ELR (cell line): ENCODE measurements at regions not wholly inside any gene's neighbourhood (a gene's known extent, or its start where the extent isn't known, plus 50 kb on each side); places are given as distances from the start of the nearest gene placed in this dataset.
A peak's percentile ranks its signal among the peaks of the same experiment; 100 is the strongest.
"Not testable (repeated sequence)": the region's sequence is repeated elsewhere in the genome, so short reads cannot be mapped to it uniquely, and the experiment has no call there.

Source experiments
- DNase-seq: peaks from one replicate; pipeline ENCODE4 v3.0.0-alpha.2; 2015; ENCODE audit warnings: low read depth

DNA sequence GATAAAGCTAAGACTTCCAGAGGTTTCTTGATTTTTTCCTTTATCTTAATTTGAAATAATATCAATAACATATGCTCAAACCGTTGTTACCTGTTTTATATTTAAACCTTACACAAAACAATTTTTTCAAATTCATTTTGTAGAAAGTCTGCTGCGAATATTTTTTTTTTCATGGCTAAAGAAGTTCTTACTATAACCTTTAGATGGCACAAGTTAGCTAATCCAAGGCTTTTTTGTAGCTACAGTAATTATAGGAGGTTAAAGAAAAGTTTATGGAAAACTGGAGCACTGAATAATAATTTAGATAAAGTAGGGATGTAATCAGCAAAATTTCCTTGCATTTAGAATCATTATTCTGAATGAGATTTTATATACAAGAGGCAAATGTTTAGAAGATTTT, 78.0 kb upstream of the PNPT1 start:
- peak; percentile 78 for DNase-seq

DNA sequence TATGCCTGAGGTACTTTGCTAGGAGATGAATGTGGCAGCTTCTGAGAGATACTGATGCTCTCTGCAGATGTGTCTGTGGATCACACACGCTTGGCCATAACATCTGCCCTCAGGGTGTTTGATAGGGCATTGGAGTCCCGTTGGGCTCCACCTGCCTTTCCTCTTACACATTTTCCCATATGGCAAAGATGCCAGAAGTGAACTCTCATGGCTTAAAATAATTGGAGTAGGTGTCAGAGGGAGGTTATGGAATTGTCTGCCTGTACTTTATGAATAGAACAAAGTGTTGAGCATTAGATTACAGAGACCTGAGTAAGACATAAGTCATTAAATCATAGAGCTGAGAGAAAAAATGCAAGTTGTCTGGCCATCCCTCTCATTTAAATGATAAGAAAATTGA, 75.3 kb upstream of the PNPT1 start:
- DNase-seq = peak; percentile 11

DNA sequence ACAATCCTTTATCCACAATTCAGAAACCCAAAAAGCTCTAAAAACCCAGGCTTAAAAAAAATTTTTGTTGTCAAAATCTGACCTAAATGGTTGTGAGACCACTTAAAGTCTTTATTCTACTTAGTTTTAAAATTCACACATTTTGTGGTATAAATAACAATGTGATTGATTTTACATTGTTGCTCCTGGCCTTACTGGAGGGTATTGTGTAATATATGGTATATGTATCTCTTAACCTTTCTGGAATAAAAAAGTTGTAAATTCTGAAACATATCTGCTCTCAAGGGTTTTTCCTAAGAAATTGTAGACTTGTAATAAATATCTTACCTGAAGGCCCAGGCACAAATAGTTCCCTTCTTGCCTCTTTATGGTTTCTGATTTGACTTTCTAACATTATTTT, 73.3 kb upstream of the PNPT1 start:
- DNase-seq = no peak

DNA sequence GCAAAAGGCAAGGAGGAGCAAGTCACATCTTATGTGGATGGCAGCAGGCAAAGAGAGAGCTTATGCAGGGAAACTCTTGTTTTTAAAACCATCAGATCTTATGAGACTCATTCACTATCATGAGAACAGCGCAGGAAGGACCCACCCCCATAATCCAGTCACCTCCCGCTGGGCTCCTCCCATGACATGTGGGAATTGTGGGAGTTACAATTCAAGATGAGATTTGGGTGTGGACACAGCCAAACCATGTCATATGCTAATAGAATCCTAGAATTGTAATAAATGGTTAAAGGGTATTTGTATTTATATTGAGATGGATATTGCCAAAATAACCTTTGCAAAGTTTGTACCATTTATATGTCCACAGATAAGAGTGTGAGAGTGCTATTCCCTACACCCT, 72.1 kb upstream of the PNPT1 start:
- DNase-seq = not testable (repeated sequence)

DNA sequence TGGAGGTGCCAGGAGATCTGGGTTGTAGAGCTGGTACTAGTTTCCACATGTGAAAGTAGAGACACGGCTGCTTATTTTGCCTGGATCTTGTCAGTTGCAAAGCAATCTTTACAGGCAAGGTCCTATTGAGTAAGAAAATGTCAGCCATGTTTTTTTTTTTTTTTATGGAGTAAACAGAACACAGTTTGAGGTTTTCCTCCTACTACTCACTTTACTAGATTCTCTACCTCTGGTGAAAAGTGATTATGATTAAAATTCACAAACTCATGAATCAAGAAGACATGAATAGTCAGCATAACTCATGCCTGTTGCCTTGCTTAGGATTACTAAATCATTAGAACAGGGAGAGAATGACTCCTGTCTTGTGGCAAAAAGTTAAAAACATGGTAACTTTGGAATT, 70.1 kb upstream of the PNPT1 start:
- no peak for DNase-seq

DNA sequence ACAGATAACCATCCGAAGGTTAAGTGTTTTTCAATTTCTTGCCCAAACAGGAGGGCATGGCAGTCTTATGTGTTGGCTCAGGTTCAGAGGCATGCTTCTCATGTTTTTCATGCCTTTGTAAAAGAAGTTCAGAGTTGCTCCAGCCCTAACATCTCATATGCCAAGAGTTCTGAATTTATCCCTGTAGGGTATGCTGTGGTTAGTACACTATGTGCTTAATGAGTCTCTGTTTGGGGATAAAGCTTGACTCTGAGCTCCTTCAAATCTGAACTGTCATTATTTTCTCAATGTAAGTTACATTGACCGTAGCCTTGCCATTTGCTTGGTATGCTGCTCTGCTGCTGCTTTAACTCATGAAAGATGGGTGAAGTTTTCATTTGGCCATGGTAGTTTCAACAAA, 67.9 kb upstream of the PNPT1 start:
- no peak for DNase-seq

DNA sequence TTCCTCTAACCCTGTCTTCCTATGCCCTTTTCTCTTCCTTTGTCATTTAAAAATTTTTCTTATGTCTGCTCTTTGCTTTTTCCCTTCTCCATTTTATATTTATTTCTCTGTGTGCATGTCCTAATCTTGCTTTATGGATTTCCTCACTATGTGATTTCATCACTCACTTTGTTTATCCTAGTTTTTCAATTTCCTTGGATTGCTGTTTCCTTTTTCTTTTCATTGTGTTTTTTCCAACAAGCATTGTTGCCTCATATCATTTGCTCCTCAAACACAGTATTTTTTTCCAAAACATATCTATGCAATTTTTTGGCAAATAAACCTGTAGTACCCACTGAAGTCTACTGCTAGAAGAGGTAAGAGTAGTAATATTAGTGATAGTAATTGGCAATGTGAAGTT, 67.4 kb upstream of the PNPT1 start:
- DNase-seq = no peak

DNA sequence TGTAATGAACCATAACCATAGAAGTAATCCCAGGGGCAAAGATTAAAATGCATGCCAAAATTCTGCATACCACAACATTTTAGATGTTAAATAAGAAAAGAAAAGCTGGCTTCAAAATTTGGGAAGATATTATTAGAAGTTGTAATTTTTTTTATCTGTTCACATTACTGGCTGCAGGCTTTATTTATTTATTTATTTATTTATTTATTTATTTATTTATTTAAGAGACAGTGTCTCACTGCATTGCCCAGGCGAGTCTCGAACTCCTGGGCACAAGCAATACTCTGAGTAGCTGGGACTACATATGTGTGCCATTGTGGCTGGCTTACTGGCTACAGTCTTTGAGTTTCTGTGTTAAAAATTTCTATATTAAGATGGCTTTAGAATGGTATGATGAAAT, 66.5 kb upstream of the PNPT1 start:
- DNase-seq = no peak

DNA sequence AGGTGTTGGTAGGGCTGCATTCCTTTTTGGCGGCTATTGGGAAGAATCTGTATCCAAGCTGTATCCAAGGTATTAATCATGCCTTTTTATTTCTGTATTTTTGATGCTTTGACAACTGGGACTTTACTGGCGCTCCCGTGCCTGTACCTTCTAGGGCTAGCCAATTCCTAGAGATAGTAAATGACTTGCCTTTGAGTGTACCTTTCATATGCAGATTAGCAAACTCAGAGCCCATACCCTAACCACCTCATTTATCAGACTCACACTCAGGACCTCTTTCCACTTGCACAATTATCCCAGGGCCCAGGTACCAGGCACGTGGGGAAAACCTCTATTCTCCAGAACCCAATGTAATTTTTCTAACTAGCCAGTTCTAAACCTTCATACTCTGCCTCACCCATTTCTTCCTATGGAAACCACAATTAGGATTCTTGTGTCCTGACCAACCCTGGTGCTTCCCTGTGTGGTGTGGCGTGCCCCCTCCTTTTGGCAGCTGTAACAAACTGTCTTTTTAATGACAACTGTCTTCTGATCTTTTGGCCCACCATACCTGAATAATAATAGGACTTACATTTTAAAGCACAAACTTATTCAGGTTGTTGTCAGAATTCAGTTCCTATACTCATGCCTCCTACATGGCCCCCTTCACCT, 65.8 kb upstream of the PNPT1 start:
- DNase-seq = no peak

DNA sequence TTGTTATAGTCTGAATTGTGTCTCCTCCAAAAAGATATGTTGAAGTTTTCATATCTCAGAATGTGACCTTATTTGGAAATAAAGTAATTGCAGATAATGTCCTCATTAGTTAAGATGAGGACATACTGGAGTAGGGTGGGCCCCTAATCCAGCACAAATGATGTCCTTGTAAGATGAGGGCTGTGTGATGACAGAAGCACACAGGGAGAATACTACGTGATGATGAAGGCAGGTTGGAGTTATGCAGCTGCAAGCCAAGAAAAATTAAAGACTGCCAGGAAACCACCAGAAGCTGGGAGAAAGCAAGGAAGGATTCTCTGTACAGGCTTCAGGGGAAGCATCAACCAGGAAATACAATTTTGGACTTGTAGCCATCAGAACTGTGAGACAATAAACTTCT, 58.3 kb upstream of the PNPT1 start:
- no peak for DNase-seq

DNA sequence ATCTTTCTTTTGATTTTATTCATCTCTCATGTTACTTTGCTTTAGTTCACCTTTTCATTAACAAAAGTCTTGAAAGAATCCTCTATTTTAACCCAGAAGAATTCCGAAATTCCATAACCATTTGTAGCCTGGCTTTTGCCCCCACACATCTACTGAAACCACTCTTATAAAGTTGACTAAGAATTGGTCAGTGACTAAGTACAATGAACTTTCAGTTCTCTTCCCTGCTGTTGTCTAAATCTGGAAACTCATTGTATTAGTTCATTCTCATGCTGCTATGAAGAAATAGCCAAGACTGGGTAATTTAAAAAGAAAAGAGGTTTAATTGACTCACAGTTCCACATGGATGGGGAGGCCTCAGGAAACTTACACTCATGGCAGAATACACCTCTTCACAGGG, 49.9 kb upstream of the PNPT1 start:
- DNase-seq = peak; percentile 89
